ENCODE measurements at regions not wholly inside any gene's neighbourhood (a gene's known extent, or its start where the extent isn't known, plus 50 kb on each side); places are given as distances from the start of the nearest gene placed in this dataset.

- no peaks in the 10 kb centered on the region for H3K36me3 ChIP-seq (ENCODE audit: control insufficient read depth, insufficient read depth, low read length)
- no peak overlapping the region for H3K27ac ChIP-seq (ENCODE audit: low read depth, low read length)
- H3K4me1 ChIP-seq (ENCODE audit: control insufficient read depth, insufficient read depth, low read length), result no peaks in the 10 kb centered on the region
- no peak overlapping the region for H3K4me3 ChIP-seq (ENCODE audit: low read length)
- no peak overlapping the region for H3K9ac ChIP-seq (ENCODE audit: low read length)
- H3K27me3 ChIP-seq (ENCODE audit: control insufficient read depth, insufficient read depth, low read length), result no peaks in the 10 kb centered on the region
Observed at GRCh38 chr10:117680601-117681000, 138.1 kb downstream of the EMX2 start.

- Histone ChIP-seq H3K9ac (ENCODE audit: low read length) (no peak overlapping the region), H3K36me3 (ENCODE audit: control insufficient read depth, insufficient read depth, low read length) (no peaks in the 10 kb centered on the region), H3K27ac (ENCODE audit: low read depth, low read length) (no peak overlapping the region), H3K27me3 (ENCODE audit: control insufficient read depth, insufficient read depth, low read length) (no peaks in the 10 kb centered on the region), H3K4me1 (ENCODE audit: control insufficient read depth, insufficient read depth, low read length) (no peaks in the 10 kb centered on the region), H3K4me3 (ENCODE audit: low read length) (no peak overlapping the region)
Observed at GRCh38 chr10:117681104-117681503, 138.6 kb downstream of the EMX2 start.

- Histone ChIP-seq H3K27ac (ENCODE audit: low read depth, low read length) (no peak overlapping the region), H3K4me1 (ENCODE audit: control insufficient read depth, insufficient read depth, low read length) (no peaks in the 10 kb centered on the region), H3K36me3 (ENCODE audit: control insufficient read depth, insufficient read depth, low read length) (no peaks in the 10 kb centered on the region), H3K27me3 (ENCODE audit: control insufficient read depth, insufficient read depth, low read length) (no peaks in the 10 kb centered on the region), H3K4me3 (ENCODE audit: low read length) (no peak overlapping the region), H3K9ac (ENCODE audit: low read length) (no peak overlapping the region)
Observed at GRCh38 chr10:117684046-117684610, 141.6 kb downstream of the EMX2 start.

- Histone ChIP-seq H3K36me3 (ENCODE audit: control insufficient read depth, insufficient read depth, low read length) (no peaks in the 10 kb centered on the region), H3K27me3 (ENCODE audit: control insufficient read depth, insufficient read depth, low read length) (no peaks in the 10 kb centered on the region), H3K27ac (ENCODE audit: low read depth, low read length) (no peak overlapping the region), H3K4me1 (ENCODE audit: control insufficient read depth, insufficient read depth, low read length) (no peaks in the 10 kb centered on the region), H3K9ac (ENCODE audit: low read length) (no peak overlapping the region), H3K4me3 (ENCODE audit: low read length) (no peak overlapping the region)
Observed at GRCh38 chr10:117684672-117685211, 142.2 kb downstream of the EMX2 start.

DNA sequence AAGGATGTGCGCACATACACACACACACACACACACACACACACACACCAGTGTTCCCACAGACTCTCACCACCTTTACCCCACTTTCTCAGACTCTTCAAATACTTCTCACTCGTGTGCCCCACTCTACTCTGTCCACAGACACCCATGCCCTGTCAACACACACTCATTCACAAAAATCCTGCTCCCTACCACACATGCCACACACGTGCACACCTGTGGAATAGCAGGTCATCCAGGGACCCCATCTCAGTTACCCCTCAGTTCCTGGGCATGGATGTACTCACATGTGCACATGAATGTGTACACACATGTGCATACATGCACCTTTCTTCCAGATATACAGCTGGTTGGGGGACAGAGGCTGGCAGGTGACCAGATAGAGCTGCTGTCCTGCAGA is 142.9 kb downstream of the EMX2 start:
- Histone ChIP-seq H3K9ac (ENCODE audit: low read length) (no peak overlapping the region), H3K36me3 (ENCODE audit: control insufficient read depth, insufficient read depth, low read length) (no peaks in the 10 kb centered on the region), H3K27me3 (ENCODE audit: control insufficient read depth, insufficient read depth, low read length) (no peaks in the 10 kb centered on the region), H3K4me1 (ENCODE audit: control insufficient read depth, insufficient read depth, low read length) (no peaks in the 10 kb centered on the region), H3K4me3 (ENCODE audit: low read length) (no peak overlapping the region), H3K27ac (ENCODE audit: low read depth, low read length) (no peak overlapping the region)

GRCh38 chr10:117686606-117687005 is 144.1 kb downstream of the EMX2 start:
- Histone ChIP-seq H3K4me3 (ENCODE audit: low read length) (no peak overlapping the region), H3K27me3 (ENCODE audit: control insufficient read depth, insufficient read depth, low read length) (no peaks in the 10 kb centered on the region), H3K9ac (ENCODE audit: low read length) (no peak overlapping the region), H3K36me3 (ENCODE audit: control insufficient read depth, insufficient read depth, low read length) (no peaks in the 10 kb centered on the region), H3K4me1 (ENCODE audit: control insufficient read depth, insufficient read depth, low read length) (no peaks in the 10 kb centered on the region), H3K27ac (ENCODE audit: low read depth, low read length) (no peak overlapping the region)

DNA sequence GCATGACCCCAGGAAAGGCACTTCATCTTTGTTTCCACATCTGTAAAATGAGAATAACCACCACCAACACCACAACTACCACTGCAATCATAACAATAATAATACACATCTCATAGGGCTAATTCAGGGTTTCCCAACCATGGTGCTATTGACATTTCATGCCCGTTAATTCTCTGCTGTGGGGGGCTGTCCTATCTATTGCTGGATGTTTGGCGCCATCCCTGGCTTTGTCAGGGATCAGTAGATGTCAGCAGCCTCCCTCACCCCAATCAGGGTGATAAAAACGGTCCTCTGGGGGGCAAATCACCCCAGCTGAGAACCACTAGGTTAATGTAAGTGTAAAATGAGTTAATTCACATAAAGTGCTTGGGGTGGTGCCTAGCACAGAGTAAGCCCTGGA is 145.8 kb downstream of the EMX2 start:
- H3K36me3 ChIP-seq (ENCODE audit: control insufficient read depth, insufficient read depth, low read length), result no peaks in the 10 kb centered on the region

GRCh38 chr10:117689566-117689965 is 147.0 kb downstream of the EMX2 start:
- H3K4me3 ChIP-seq (ENCODE audit: low read length), result no peak overlapping the region
- no peaks in the 10 kb centered on the region for H3K27me3 ChIP-seq (ENCODE audit: control insufficient read depth, insufficient read depth, low read length)
- no peak overlapping the region for H3K9ac ChIP-seq (ENCODE audit: low read length)
- H3K4me1 ChIP-seq (ENCODE audit: control insufficient read depth, insufficient read depth, low read length), result no peaks in the 10 kb centered on the region
- no peaks in the 10 kb centered on the region for H3K36me3 ChIP-seq (ENCODE audit: control insufficient read depth, insufficient read depth, low read length)
- H3K27ac ChIP-seq (ENCODE audit: low read depth, low read length), result no peak overlapping the region

More for the DNA sequence above, 145.8 kb downstream of the EMX2 start:
- no peaks in the 10 kb centered on the region for H3K27me3 ChIP-seq (ENCODE audit: control insufficient read depth, insufficient read depth, low read length)
- H3K4me3 ChIP-seq (ENCODE audit: low read length), result no peak overlapping the region
- no peak overlapping the region for H3K27ac ChIP-seq (ENCODE audit: low read depth, low read length)
- H3K9ac ChIP-seq (ENCODE audit: low read length), result no peak overlapping the region
- H3K4me1 ChIP-seq (ENCODE audit: control insufficient read depth, insufficient read depth, low read length), result no peaks in the 10 kb centered on the region

- H3K36me3 ChIP-seq (ENCODE audit: control insufficient read depth, insufficient read depth, low read length), result no peaks in the 10 kb centered on the region
- H3K4me1 ChIP-seq (ENCODE audit: control insufficient read depth, insufficient read depth, low read length), result no peaks in the 10 kb centered on the region
- no peaks in the 10 kb centered on the region for H3K27me3 ChIP-seq (ENCODE audit: control insufficient read depth, insufficient read depth, low read length)
- H3K27ac ChIP-seq (ENCODE audit: low read depth, low read length), result no peak overlapping the region
- H3K4me3 ChIP-seq (ENCODE audit: low read length), result no peak overlapping the region
- no peak overlapping the region for H3K9ac ChIP-seq (ENCODE audit: low read length)
Observed at GRCh38 chr10:117690359-117690758, 147.8 kb downstream of the EMX2 start.

GRCh38 chr10:117694190-117694589 is 151.6 kb downstream of the EMX2 start:
- no peaks in the 10 kb centered on the region for H3K27me3 ChIP-seq (ENCODE audit: control insufficient read depth, insufficient read depth, low read length)
- no peaks in the 10 kb centered on the region for H3K36me3 ChIP-seq (ENCODE audit: control insufficient read depth, insufficient read depth, low read length)
- no peak overlapping the region for H3K27ac ChIP-seq (ENCODE audit: low read depth, low read length)
- H3K4me3 ChIP-seq (ENCODE audit: low read length), result no peak overlapping the region
- no peak overlapping the region for H3K9ac ChIP-seq (ENCODE audit: low read length)
- H3K4me1 ChIP-seq (ENCODE audit: control insufficient read depth, insufficient read depth, low read length), result no peaks in the 10 kb centered on the region

DNA sequence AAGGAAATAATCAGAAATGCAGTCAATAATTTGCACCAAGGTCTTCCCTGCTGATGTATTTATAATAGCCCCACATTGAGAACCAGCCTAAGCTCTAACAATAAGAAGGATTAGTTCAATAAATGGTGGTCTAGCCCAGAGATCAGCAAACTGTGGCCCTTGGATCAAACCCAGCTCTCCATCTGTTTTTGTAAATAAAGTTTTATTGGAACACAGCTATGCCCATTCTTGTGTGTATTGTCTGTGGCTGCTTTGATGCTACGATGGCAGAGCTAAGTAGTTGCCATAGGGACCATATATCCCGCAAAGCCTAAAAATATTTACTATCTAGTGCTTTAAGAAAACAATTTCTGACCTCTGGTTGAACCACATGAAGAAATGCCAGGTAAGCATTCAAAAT is 154.9 kb downstream of the EMX2 start:
- Histone ChIP-seq H3K4me3 (ENCODE audit: low read length) (no peak overlapping the region), H3K36me3 (ENCODE audit: control insufficient read depth, insufficient read depth, low read length) (no peaks in the 10 kb centered on the region), H3K4me1 (ENCODE audit: control insufficient read depth, insufficient read depth, low read length) (no peaks in the 10 kb centered on the region)

GRCh38 chr10:117698809-117699208 is 156.3 kb downstream of the EMX2 start:
- no peaks in the 10 kb centered on the region for H3K36me3 ChIP-seq (ENCODE audit: control insufficient read depth, insufficient read depth, low read length)
- no peak overlapping the region for H3K4me3 ChIP-seq (ENCODE audit: low read length)
- no peak overlapping the region for H3K27ac ChIP-seq (ENCODE audit: low read depth, low read length)
- no peaks in the 10 kb centered on the region for H3K4me1 ChIP-seq (ENCODE audit: control insufficient read depth, insufficient read depth, low read length)
- H3K9ac ChIP-seq (ENCODE audit: low read length), result no peak overlapping the region
- no peaks in the 10 kb centered on the region for H3K27me3 ChIP-seq (ENCODE audit: control insufficient read depth, insufficient read depth, low read length)

More for the DNA sequence above, 154.9 kb downstream of the EMX2 start:
- Histone ChIP-seq H3K9ac (ENCODE audit: low read length) (no peak overlapping the region), H3K27ac (ENCODE audit: low read depth, low read length) (no peak overlapping the region), H3K27me3 (ENCODE audit: control insufficient read depth, insufficient read depth, low read length) (no peaks in the 10 kb centered on the region)

GRCh38 chr10:117699436-117700075 is 157.0 kb downstream of the EMX2 start:
- Histone ChIP-seq H3K4me1 (ENCODE audit: control insufficient read depth, insufficient read depth, low read length) (no peaks in the 10 kb centered on the region), H3K27me3 (ENCODE audit: control insufficient read depth, insufficient read depth, low read length) (no peaks in the 10 kb centered on the region), H3K4me3 (ENCODE audit: low read length) (no peak overlapping the region), H3K36me3 (ENCODE audit: control insufficient read depth, insufficient read depth, low read length) (no peaks in the 10 kb centered on the region), H3K9ac (ENCODE audit: low read length) (no peak overlapping the region), H3K27ac (ENCODE audit: low read depth, low read length) (no peak overlapping the region)
